ENCODE measurements at regions not wholly inside any gene's neighbourhood (a gene's known extent, or its start where the extent isn't known, plus 50 kb on each side); places are given as distances from the start of the nearest gene placed in this dataset.

DNA sequence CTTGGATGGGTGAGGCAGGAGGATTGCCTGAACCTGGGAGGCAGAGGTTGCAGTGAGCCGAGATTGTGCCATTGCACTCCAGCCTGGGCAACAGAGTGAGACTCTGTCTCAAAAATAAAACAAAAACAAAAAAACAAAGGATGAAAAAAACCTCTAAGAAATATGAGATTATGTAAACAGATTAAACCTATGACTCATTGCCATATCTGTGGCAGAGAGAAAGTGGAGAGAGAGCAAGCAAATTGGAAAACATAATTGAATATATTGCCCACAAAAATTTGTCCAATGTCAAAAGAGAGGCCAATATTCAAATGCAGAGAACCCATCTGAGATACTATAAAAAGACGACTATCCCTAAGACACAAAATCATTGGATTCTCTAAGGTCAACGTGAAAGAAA is 1106.0 kb downstream of the OTOL1 start:
- no peak overlapping the region for H3K4me3 ChIP-seq (ENCODE audit: low read length)
- TF ChIP-seq, protein P1, sequence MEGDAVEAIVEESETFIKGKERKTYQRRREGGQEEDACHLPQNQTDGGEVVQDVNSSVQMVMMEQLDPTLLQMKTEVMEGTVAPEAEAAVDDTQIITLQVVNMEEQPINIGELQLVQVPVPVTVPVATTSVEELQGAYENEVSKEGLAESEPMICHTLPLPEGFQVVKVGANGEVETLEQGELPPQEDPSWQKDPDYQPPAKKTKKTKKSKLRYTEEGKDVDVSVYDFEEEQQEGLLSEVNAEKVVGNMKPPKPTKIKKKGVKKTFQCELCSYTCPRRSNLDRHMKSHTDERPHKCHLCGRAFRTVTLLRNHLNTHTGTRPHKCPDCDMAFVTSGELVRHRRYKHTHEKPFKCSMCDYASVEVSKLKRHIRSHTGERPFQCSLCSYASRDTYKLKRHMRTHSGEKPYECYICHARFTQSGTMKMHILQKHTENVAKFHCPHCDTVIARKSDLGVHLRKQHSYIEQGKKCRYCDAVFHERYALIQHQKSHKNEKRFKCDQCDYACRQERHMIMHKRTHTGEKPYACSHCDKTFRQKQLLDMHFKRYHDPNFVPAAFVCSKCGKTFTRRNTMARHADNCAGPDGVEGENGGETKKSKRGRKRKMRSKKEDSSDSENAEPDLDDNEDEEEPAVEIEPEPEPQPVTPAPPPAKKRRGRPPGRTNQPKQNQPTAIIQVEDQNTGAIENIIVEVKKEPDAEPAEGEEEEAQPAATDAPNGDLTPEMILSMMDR (conservative IDR thresholded peaks at IDR 0.05; ENCODE audit: low read depth, low read length), result no peak
- no peak for DNase-seq (ENCODE audit: low read depth)

DNA sequence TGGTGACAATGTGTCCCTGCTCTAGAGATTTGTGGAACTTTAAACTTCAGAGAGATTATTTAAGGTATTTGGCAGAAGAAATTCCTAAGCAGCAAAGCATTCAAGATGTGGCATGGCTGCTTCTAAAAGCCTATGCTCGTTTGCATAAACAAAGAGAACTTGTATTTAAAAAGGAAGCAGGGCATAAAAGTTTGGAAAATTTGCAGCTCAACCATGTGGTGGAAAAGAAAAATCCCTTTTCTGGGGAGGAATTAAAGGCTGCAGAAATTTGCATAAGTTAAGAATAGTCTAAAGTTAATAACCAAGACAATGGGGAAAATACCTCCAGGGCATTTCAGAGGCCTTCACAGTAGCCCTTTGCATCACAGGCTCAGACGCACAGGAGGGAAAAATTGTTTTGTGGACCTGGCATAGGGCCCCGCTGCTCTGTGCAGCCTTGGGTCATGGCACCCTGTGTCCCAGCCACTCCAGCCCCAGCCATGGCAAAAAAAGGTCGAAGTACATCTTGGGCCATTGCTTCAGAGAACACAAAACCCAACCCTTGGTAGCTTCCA is 1109.1 kb downstream of the OTOL1 start:
- TF ChIP-seq, protein P1 (conservative IDR thresholded peaks at IDR 0.05; ENCODE audit: low read depth, low read length), result no peak

DNA sequence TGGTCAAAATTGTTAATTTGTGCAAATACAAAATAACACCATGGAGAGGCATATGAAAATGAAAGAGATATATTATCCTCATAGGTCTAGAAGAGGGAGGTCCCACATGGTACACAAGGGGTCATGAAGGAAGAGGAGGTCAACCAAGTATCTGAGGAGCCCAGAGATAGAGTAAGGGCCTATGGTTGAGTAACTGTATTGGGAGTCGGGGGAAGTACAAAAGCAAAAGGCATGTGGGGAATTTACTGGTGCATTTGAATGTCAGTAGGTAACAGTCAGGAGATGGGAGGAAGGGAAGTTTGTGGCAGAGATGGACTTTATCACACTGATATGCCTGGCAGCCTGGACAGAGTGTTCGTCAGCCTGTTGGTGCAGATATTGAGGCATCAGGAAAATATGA is 1113.7 kb downstream of the OTOL1 start:
- no peak overlapping the region for H3K4me3 ChIP-seq (ENCODE audit: low read length)
- TF ChIP-seq, protein P1 (conservative IDR thresholded peaks at IDR 0.05; ENCODE audit: low read depth, low read length), result no peak
- DNase-seq (ENCODE audit: low read depth), result no peak

More for the DNA sequence above, 1109.1 kb downstream of the OTOL1 start:
- DNase-seq (ENCODE audit: low read depth), result no peak
- no peak overlapping the region for H3K4me3 ChIP-seq (ENCODE audit: low read length)

DNA sequence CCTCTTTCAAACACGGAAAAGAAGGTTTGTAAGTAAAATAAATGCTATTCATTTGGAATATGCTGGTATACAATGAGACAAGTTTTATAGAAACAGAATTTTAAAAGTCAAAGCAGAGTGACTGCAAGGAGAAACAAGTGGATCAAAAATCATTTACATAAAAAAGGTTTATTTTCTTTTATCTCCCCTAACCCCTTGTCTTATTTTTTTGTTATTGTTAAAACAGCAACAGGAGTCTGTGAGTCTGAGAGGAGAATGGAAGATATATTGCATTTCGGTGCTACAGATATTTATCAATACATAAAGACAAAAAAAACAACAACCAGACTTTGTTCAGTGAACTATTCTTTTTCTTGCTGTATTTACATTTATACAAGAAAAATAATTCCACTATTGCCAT is 1116.4 kb downstream of the OTOL1 start:
- TF ChIP-seq, protein P1 (conservative IDR thresholded peaks at IDR 0.05; ENCODE audit: low read depth, low read length), result no peak
- DNase-seq (ENCODE audit: low read depth), result no peak
- no peak overlapping the region for H3K4me3 ChIP-seq (ENCODE audit: low read length)

DNA sequence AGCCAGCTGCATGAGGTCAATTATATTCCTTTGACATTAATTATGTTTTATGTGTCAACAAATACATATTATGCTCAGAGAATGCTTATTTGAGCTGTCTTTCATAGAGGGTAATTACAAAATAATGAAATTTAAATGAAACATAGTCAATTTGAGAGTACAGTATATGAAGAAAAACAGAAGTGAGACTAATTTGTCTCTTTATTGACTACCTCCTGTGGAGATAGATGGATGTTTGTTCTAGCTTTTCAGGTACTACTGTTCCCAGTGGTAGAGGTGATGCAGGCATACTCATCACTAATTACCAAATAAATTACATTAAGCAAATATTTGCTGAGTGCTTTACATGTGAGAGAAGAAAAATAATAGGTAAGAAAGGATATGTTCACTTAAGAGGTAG is 1129.6 kb downstream of the OTOL1 start:
- DNase-seq (ENCODE audit: low read depth), result no peak
- H3K4me3 ChIP-seq (ENCODE audit: low read length), result no peak overlapping the region
- TF ChIP-seq, protein P1 (conservative IDR thresholded peaks at IDR 0.05; ENCODE audit: low read depth, low read length), result no peak

DNA sequence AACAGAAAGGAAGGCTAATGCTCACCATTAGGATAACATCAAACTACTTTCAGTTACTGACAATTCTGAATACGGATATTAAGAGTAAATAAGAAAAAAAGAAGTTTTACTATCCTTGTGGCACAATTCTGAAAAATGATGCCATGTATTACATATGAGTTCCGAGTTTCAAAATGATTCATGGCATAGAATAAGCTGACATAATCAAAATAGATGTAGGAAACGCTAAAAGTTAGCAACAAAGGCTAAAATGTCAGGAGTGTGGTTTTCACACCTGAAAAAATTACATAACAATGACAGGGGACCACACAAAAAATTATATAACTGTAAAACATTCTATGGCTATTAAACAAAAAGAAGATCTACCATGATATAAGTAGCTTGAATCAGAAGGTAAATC is 1131.9 kb downstream of the OTOL1 start:
- no peak overlapping the region for H3K4me3 ChIP-seq (ENCODE audit: low read length)
- TF ChIP-seq, protein P1 (conservative IDR thresholded peaks at IDR 0.05; ENCODE audit: low read depth, low read length), result no peak
- DNase-seq (ENCODE audit: low read depth), result no peak

DNA sequence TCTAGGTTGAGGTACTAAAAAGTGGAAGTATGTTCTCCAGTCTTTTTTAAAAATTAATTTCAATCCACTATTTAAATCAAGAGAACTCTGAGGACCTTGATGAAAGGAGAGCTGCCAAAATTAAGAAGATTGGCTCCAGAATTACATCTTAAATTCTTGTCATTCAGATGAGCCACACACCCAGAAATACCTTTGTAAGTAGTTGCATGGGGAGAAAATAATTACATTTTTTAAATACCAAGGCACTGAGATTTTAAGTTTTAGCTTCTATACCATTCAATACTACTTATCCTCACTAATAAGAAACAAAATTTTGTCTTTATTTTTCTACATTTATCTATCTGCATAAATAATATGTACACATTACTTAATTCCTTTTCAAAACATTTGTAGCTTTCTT is 1132.8 kb downstream of the OTOL1 start:
- H3K4me3 ChIP-seq (ENCODE audit: low read length), result no peak overlapping the region
- no peak for DNase-seq (ENCODE audit: low read depth)
- TF ChIP-seq, protein P1 (conservative IDR thresholded peaks at IDR 0.05; ENCODE audit: low read depth, low read length), result no peak
